Fibroblast of skin of abdomen (primary cell): ENCODE measurements at regions not wholly inside any gene's neighbourhood (a gene's known extent, or its start where the extent isn't known, plus 50 kb on each side); places are given as distances from the start of the nearest gene placed in this dataset.
A peak's percentile ranks its signal among the peaks of the same experiment; 100 is the strongest.
"Not testable (repeated sequence)": the region's sequence is repeated elsewhere in the genome, so short reads cannot be mapped to it uniquely, and the experiment has no call there.

ENCODE experiments used
- DNase-seq: peaks from one replicate; pipeline ENCODE4 v3.0.0-alpha.2; 2013

DNA sequence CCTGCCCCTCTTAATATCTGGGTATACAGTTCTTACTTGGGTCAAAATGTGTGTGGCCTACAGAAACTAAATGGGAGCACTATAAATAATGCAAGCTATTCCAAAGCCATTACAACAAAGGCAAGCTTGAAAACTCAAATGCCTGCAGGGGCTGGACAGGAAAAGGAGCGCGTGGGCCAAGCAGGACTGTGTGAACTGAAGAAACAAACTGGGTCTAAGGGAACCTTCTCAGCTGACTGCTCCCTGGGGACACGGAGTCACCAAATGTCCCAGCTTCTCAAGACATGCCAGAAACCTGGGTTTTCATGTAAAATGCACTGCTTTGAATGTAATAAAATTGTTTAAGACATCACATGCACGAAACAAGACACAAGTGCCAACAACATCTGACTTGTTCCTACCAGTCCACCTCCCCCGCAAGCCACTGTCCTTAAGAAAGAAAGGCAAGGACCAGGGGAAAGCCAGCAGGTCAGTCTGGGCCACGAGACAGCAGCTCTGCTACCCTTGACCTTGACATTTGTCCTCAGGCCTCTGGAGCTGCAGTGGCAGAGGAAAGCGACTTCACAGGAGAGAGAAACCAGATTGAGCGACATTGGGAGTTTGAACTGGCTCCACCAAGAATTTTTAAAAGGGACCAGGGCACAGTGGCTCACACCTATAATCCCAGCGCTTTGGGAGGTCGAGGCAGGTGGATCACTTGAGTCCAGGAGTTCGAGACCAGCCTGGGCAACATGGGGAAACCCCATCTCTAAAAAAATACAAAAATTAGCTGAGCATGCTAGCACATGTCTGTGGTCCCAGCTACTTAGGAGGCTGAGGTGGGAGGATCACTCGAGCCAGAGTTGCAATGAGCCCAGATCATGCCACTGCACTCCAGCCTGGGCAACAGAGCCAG, 89.7 kb upstream of the SH3BP4 start:
- DNase-seq = no peak

DNA sequence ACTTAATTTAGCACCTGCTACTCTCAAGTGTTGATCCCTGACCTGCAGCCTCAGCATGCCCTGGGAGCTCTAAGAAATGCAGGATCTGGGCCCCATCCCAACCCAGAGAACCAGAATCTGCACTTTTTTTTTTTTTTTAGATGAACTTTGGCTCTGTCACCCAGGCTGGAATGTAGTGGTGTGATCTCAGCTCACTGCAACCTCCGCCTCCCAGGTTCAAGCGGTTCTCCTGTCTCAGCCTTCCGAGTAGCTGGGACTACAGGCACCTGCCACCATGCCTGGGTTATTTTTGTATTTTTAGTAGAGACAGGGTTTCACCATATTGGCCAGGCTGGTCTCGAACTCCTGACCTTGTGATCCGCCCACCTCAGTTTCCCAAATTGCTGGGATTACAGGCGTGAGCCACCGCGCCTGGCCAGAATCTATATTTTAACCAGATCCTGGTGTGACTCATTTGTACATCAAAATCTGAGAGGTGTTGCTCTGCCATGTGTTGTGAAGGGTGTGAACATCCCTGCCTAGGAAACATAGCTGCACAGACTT, 92.4 kb upstream of the SH3BP4 start:
- not testable (repeated sequence) for DNase-seq

DNA sequence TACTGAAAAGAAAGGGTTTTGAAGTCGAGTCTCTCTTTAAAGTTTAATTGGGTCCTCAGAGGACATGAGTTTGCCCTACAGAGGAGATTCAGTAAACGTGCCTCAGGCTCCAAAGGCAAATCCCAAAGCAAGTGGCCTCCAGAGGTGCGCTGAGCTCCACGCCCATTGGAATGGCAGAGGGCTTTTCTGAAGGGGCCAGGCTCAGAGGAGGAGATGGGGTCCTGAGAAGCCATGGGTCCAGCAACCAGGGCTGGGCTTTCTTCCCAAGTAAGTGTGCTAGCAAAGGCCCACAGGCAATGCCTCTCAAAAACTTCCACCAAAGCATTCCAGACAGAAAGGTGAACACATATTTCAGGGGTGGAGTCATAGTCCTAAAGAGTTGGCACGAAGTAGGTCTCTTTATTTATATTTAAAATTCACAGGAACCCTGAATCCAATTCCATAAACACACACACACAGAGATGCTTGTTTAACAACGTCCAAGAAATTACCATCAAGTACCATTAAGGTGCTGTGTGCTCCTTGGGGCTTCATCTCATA, 93.0 kb upstream of the SH3BP4 start:
- no peak for DNase-seq

DNA sequence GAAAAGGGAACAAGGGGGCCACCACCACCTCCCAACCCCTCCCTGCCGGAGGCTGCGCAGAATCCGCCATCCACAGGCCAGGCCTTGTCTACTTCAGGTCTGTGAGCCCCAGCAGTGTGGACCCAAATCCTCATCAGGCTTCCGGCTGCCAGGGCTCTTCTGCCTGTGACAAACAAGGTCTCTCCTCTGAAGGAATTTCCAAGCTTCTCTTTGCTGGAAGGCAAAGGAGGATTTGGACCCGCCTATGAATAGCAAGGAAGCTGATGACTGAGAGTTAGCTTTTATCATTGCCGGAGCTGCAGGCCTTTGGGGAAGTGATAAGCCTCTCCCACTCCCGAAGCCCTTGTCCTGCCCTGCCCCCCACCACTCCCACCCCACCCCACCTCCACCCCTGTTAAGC, 93.7 kb upstream of the SH3BP4 start:
- DNase-seq = no peak

DNA sequence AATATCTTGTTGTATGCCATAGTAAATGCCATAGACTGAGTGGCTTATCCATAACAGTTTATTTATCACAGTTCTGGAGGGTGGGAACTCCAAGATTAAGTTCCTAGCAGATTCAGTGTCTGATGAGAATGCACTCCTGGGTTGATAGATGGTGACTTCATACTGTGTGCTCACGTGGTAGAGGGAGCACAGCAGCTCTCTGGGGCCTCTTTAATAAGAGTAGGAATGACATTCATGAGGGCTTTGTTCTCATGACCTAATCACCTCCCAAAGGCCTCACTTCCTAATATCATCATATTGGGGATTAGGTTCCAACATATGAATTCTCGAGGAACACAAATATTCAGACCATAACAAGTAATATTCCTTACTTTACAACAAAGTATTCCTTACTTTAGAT, 98.1 kb upstream of the SH3BP4 start:
- DNase-seq = no peak

DNA sequence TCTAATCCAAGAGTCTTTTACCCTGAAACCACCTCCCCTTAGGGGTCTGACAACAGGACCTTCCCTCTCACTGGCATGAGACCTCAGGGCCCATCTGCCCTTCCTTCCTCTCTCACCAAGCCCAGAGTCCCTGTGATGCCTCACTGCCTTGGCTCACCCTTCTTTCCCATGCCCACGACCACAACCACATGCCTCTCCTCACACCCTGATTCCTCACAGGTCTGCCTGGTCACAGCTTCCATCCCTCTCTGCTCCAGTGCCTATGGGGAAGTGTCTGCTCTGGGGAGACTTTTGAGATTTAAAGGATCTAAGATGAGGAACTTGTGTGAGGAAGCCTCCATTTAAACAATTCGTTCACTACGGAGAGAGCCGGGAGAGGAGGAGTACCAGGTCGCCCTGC, 98.9 kb upstream of the SH3BP4 start:
- DNase-seq = no peak

DNA sequence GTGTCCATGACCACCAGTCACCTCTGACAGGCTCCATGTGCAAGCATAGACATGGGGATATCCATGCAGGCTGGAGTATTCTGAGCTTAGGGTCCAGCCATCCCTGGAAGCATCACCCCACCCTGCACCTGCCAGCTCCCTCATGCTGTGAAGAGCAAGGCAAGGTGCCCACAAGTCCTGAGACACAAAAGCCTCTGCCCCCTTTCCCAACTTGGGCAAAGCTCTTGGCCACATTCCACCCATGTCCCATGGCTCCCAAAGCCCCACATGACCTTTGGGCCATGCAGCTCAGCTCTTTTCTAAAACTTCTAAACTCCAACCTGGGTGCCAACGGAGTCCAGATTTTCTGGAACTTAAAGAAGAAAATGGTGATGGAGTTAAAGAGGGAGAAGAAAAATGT, 99.8 kb upstream of the SH3BP4 start:
- DNase-seq = no peak

DNA sequence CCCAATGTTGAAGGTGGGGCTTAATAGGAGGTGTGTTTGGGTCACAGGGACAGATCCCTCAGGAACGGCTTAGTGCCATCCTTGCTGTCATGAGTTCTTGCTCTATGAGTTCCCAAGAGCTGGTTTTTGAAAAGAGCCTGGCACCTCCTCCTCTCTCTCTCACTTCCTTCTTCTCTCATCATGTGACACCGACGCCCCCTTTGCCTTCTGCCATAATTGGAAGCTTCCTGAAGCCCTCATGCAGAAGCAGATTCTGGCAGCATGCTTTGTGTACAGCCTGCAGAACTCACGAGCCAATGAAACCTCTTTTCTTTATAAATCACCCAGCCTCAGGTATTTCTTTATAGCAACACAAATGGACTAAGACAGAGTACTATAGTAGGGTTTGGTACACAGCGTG, 100.4 kb upstream of the SH3BP4 start:
- DNase-seq = no peak

DNA sequence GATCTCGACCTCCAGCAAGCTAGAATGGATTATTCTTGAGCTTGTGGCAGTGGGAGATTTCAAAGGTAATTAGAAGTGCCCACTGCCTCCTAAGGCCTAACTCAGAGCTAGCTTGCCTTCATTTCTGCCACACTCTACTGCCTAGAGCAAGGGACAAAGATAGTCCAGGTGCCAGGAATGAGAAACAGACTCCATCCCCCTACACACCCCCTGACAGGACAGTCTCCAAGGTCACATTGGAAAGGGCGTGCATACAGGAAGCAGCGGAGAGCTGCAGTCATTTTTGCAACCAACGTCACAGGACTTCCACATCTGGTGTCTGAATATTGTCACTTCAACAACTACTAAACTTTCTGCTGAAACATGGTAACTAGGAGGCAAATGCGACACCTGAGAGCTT, 101.0 kb upstream of the SH3BP4 start:
- DNase-seq = no peak

DNA sequence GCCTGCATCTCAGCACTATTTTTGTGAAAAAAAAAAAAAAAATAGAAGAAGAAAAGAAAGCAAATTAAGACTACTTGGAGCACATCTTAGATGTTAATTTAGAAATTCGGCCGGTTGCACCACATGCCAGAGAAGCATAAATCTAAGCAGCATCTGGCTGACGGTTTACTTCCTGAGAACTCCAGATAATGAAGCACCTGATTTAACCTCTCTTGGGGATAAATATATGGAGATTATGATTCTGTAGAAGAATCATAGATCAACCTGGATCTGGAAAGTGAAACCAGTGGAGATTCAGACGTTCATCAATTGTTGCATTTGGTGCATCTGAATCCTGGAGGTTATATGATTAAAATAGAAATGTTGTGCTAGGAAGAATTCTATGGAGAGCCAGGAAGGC, 102.1 kb upstream of the SH3BP4 start:
- no peak for DNase-seq

DNA sequence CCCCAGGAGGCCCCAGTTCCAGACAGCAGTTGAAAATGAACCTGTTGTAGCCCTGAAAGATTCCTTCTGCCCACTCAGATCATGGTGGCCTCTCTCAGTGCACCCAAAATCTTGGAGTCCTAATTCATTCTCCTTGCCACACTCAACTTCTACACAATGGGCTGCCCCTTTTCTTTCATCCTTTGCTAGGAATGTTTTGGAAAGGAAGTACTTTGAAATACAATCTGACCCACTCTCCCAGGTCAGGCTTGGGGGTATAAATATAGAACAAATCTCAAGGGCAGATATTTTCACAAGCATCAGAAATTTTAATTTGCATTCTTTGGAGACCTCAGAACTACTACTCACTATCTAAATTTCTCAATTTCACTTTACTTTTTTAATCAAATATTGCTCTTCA, 103.2 kb upstream of the SH3BP4 start:
- DNase-seq = no peak

DNA sequence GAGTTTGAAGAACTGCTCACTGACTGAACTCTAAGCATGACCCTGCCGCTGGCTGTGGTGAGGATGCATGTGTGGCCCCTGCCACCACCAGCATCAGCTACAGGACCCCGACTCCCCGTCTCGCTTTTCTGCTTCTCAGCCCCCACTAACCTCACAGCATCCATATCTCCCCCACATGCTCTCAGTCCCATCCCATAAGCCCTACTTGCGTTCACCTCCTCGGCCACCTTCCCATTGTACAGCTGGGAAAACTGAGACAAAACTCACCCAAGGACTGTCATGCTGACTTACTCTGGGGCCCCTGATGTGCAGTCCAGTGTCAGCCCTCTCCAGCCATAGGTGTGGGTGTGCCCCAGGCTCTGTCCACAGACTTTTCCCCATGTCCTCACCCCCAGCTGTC, 104.2 kb upstream of the SH3BP4 start:
- no peak for DNase-seq

DNA sequence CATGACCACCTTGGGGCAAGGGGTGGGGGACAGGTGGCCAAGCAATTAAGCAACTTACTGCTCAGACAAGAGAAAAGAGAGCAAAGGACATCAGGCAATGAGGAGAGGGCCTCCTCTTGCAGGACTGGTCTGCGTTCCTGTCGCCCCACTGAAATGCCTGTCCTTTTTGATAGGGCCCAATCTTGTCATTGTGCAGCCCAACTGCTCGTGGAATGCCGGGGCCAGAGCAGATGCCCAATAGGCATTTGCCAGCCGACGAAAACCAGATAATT, 104.5 kb upstream of the SH3BP4 start:
- DNase-seq = no peak

DNA sequence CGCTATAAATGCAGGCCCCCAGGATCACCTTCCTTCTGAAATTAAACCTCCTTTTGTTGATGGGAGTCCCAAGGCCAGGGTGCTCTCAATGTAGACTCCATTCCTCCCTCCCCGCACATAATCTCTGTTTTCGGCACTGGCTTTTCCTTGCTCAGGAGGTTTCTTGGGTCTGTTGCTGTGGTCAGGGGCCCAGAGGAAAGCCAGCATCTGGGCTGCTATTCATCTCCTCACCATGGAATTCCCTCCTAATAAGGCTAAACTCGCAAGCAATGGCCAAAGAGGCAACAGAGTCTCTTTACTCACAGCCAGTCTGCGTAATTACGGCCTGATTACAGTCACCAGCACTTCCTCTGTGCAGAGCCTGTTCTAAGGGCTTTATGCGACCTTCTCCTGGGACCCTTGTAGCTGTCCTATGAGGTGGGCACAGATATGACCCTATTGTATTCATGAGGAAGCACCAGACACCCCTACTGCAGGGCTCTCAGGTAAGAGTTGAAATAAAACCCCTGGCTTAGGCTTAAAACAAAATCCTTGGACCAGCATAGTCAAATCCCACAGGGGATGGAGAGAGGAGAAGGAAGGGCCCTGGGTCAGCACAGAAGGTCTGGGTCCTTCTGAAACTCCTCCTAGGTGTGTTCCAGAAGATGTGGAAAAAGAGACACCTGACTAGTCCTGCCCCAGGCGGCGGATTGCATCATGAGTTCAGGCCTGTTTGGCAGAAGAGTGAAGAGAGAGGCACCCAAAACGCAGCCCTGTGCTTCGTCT, 105.0 kb upstream of the SH3BP4 start:
- DNase-seq = no peak

DNA sequence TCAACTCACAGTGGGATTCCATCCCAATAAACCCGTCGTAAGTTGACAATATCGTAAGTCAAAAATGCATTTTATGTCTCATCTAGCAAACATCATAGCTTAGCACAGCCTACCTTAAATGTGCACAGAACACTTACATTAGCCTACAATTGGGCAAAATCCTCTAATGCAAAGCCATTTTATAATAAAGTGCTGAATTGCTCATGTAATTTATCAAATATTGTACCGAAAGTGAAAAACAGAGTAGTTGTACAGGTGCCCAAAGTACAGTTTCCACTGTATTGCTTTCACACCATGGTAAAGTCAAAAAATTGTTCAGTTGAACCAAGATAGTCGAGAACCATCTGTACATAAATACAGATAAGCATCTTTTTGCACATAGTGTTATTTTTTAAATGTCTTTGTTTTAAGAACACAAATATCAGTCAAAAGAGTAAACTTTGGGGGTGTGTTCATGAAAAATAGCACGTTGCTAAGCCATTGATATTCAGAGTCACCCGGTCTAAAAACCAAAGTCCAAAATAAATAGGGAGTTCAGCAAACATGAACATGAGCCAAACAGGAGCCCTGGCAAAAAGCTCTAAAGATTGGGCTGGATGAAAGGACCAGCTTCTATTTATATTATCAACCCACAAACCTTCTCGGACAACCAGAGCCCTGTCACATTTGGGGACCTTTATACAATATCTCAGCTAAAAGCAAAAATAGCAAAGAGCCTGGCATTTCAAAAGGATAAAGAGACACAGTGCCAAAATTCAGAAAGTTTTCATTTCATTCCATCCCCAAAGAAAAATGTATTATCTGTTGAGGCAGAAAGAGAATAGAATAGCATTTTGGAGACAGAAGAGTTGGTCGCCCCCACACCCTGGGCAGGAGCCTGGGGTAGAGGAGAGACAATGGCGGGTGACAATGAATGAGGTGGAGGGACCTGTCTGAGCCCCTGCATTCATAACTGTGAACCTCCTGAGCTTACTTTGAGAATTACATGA, 105.9 kb upstream of the SH3BP4 start:
- DNase-seq = no peak

DNA sequence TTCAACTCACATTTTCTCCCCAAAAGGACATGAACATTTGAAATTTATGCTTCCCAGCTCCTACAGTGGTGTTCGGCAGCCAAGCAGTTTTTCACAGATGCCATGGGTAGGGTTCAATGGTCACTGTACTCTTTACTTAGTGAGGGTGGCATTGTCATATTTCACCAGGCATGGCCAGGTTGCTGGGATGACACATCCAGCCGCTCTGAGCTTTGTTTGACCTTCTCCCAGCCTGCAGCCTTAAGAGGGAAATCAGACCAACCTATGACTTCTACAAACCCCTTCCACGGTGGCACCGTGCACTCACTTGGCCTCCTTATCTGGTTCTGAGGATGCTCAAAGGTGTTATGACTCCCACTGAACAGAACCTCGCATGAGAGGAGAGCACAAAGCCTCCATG, 108.4 kb upstream of the SH3BP4 start:
- no peak for DNase-seq

DNA sequence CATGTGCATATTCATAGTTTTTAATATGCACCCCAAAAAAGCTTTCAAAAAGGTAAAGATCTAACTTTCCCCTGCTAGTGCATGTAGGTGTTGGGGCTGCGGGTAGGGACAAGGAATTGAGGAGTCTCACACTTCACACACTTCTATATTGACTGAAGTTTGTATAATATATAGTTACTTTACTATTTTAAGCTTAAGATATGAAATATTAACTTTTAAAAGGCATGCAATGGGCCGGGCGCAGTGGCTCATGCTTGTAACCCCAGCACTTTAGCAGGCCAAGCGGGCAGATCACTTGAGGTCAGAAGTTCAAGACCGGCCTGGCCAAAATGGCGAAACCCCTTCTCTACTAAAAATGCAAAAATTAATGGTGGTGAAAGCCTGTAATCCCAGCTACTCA, 109.1 kb upstream of the SH3BP4 start:
- DNase-seq = no peak

DNA sequence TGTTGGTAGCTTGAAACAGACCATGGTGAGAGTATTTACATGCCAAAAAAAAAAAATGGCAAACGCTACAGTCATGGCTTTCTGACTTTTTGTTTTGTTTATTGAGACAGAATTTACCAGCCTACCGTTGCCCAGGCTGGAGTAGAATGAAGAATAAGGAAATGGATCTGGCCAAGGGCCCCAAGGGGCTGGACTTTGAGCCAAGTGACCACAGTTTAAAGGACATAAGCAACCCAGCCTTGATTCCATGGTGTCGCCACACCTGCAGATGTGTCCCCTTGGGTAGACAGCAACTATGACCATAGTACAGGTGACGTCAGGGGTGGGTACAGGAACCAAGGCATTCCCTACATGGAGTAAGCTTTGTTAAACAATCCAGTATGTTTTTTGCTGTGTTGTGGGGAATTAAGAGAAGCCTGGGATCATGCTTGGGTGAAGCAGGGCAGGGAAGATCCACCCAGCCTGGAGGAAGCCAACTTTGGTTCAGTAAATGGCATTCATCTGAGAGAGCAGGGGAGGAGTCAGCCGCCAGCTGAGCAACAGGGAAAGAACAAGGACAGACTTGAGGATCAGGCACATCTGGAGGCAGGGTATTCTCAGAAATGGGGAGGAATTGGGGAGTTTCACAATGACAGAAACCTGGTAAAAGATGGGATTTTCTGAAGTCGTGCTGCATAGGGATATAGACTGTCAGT, 110.3 kb upstream of the SH3BP4 start:
- DNase-seq = no peak

DNA sequence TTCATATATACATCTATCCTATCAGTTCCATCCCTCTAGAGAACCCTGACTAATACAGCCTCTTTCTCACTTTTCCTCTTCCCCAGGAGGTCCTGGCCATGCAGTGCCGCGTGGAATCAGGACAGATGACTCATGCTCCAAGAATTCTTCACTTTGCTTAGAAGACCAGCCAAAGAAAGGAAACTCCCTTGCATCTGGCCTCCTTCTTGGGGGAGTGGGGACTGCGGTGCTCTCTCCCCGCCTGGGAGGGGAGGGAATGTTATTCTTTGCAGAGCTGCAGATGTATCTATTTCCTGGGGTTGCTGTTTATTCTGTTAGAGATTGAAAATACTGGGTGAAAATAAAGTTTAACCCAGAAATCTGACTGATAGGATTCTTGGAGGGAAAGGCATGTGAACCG, 111.5 kb upstream of the SH3BP4 start:
- peak; percentile 98 for DNase-seq

DNA sequence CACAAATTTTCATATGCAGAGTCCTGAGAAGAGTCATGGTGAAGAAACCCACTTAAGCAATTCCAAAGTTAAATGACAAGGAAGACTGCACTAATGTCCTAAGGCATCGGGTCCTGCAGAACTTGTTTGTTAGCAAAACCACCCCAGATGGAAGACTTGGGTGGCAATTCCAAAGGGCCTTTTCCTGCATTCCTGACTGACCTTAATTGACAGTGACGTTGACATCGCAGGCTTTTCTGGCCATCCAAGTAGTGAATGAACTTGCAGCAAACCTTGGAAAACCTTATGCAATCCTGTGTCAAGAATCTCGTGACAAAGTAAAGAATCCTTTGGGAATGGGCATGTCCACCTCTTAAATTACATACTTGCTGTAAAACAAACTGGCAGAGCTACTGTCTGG, 112.5 kb upstream of the SH3BP4 start:
- DNase-seq = peak; percentile 13

DNA sequence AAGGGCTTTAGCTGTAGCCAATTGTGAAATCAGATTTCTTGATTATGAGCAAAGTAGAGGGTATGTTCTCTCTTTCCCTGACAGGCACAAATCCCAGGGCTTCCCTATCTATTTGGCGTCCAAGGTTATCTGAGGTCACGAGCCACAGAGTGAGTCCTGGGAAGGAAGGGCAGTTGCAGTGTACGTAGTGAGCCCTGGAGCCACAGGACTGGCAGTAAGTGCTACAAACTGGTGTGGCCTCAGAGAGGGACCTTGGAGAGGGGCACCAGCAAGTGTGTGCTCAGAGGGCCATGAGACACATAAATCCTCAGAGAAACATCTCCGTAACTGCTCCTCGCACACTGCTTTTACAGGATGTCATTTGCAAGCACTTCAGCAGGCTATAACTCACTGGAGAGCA, 115.5 kb upstream of the SH3BP4 start:
- no peak for DNase-seq

DNA sequence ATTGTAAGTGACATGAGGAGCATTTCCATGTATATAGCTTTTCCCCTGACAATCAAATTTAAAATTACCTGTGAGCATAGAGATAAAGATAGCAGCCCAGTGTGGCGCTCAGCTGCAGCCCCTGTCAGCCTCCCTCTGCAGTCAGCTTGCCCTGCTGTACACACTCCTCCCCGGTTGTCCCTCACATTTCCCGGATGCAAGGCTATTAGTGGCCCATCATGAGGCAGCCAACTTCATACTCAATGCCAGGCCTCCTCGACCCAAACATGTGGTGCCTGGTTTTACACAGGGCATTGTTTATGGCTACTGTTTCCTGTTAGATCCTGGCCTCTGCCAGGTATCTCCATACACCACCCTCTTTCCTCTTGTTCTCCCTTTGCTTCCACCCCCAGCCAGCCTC, 116.1 kb upstream of the SH3BP4 start:
- DNase-seq = no peak
